Caco-2 (cell line): ENCODE measurements at regions not wholly inside any gene's neighbourhood (a gene's known extent, or its start where the extent isn't known, plus 50 kb on each side); places are given as distances from the start of the nearest gene placed in this dataset.

ENCODE experiments used
- BruUV-seq: library from RNA; stranded (reverse); fragments of 400-500 nt; replicated peaks from 2 replicates; lab custom pipeline; 2021; lab: Mats Ljungman, UMichigan
- CTCF ChIA-PET: fragments of 300-600 bp; sonication (Branson Sonifier 250); formaldehyde crosslinking; loops from one replicate; lab custom pipeline; 2022; ENCODE audit warnings: antibody characterized with exemption; lab: Charles Lee
- POLR2A ChIA-PET: fragments of 300-600 bp; sonication (Branson Sonifier 250); formaldehyde crosslinking; loops from one replicate; lab custom pipeline; 2022; ENCODE audit warnings: antibody characterized with exemption; lab: Charles Lee
- DNase-seq, 2 experiments: peaks; one replicate each; pipeline versions ENCODE4 v3.0.0 to v3.0.0-alpha.2; 2020 to 2022
- H3K27me3 ChIP-seq: replicated peaks from 2 replicates; pipeline ENCODE4 v1.6.0; 2011; ENCODE audit warnings: low read length; ENCODE audit not compliant: control insufficient read depth, insufficient read depth
- H3K36me3 ChIP-seq: 2 replicates; pipeline ENCODE4 v1.5.1; 2011; ENCODE audit warnings: low read length; ENCODE audit not compliant: control insufficient read depth, insufficient read depth
- H3K4me1 ChIP-seq: fragments of 250-450 bp; sonication (Bioruptor Pico); 2 replicates; pipeline ENCODE4 v1.5.1; 2020; ENCODE audit warnings: mild to moderate bottlenecking
- H3K4me3 ChIP-seq: 2 replicates; pipeline ENCODE4 v1.5.1; 2011; ENCODE audit warnings: low read depth, mild to moderate bottlenecking, control low read depth, low read length
- H3K9me3 ChIP-seq: fragments of 250-450 bp; sonication (Bioruptor Pico); 2 replicates; pipeline ENCODE4 v1.5.1; 2020; ENCODE audit warnings: mild to moderate bottlenecking, moderate library complexity
- H3K27ac Mint-ChIP-seq: one replicate; pipeline ENCODE4 v1.8.0; 2022; ENCODE audit warnings: mixed read lengths; ENCODE audit not compliant: unreplicated experiment
- H3K27me3 Mint-ChIP-seq: one replicate; pipeline ENCODE4 v1.8.0; 2022; ENCODE audit warnings: mixed read lengths; ENCODE audit not compliant: insufficient read depth, unreplicated experiment
- H3K36me3 Mint-ChIP-seq: one replicate; pipeline ENCODE4 v1.8.0; 2022; ENCODE audit warnings: mild to moderate bottlenecking, mixed read lengths; ENCODE audit not compliant: insufficient read depth, unreplicated experiment
- H3K4me1 Mint-ChIP-seq: one replicate; pipeline ENCODE4 v1.8.0; 2022; ENCODE audit warnings: low read depth, mixed read lengths; ENCODE audit not compliant: unreplicated experiment
- H3K4me3 Mint-ChIP-seq: one replicate; pipeline ENCODE4 v1.8.0; 2022; ENCODE audit warnings: mild to moderate bottlenecking, moderate library complexity, mixed read lengths; ENCODE audit not compliant: unreplicated experiment
- H3K9me3 Mint-ChIP-seq: one replicate; pipeline ENCODE4 v1.8.0; 2022; ENCODE audit warnings: mixed read lengths; ENCODE audit not compliant: unreplicated experiment
- CTCF ChIP-seq, 2 experiments: fragments of 200-600 bp in 1 of 2; IDR thresholded peaks; 1 replicate in 1 of 2; 2 replicates in 1 of 2; pipeline versions ENCODE4 v1.5.1 to v1.8.0; 2011 to 2022; ENCODE audit warnings: antibody characterized with exemption in 1 of 2, control low read depth in 1 of 2, inconsistent platforms in 1 of 2, low read depth in 1 of 2, low read length in 1 of 2, mild to moderate bottlenecking in 1 of 2, moderate library complexity in 1 of 2; ENCODE audit not compliant: insufficient read depth in 1 of 2, severe bottlenecking in 1 of 2, unreplicated experiment in 1 of 2
- intact Hi-C: fragments of 100-400 bp; cut with micrococcal nuclease; formaldehyde crosslinking; loops from one replicate; pipeline ENCODE4 v1.10.0; 2022; ENCODE audit not compliant: unreplicated experiment

- H3K27me3 ChIP-seq, result no peaks in the 10 kb centered on the region
- H3K36me3 ChIP-seq, result no peaks in the 10 kb centered on the region
- no peak overlapping the region for H3K27ac Mint-ChIP-seq
- BruUV-seq, result no TSS peak
- intact Hi-C loops, result no loop called here
- peaks cover 16% of the 10 kb centered on the region for H3K9me3 Mint-ChIP-seq
- H3K4me1 Mint-ChIP-seq, result no peaks in the 10 kb centered on the region
- peaks cover 5% of the 10 kb centered on the region for H3K27me3 Mint-ChIP-seq
- DNase-seq, result no peak
- H3K36me3 Mint-ChIP-seq, result no peaks in the 10 kb centered on the region
- H3K9me3 ChIP-seq, result no peaks in the 10 kb centered on the region
- no peak overlapping the region for H3K4me3 Mint-ChIP-seq
- TF ChIP-seq CTCF (IDR thresholded peaks at IDR 0.05; ENCODE audit: insufficient read depth in 1 of 2, low read depth in 1 of 2, low read length in 1 of 2, severe bottlenecking in 1 of 2, unreplicated experiment in 1 of 2), result no peak
- CTCF ChIA-PET, result interaction anchor here (0.7 to 1.0 kb wide), 2 partner anchors 25 to 119 kb away, joined by 3 read pairs; no protein-coding TSS in a partner anchor
- POLR2A ChIA-PET, result no interaction called here
- no peak overlapping the region for H3K4me3 ChIP-seq
- H3K4me1 ChIP-seq, result no peaks in the 10 kb centered on the region
Observed at GRCh38 chr13:42453091-42453645, 120.8 kb upstream of the TNFSF11 start.

GRCh38 chr13:42454749-42455148 lies 119.2 kb upstream of the TNFSF11 start:
- H3K27me3 ChIP-seq, result no peaks in the 10 kb centered on the region
- ChIA-PET POLR2A (no interaction called here), CTCF (no interaction called here)
- no peaks in the 10 kb centered on the region for H3K4me1 Mint-ChIP-seq
- no peak overlapping the region for H3K4me3 ChIP-seq
- no TSS peak for BruUV-seq
- H3K27ac Mint-ChIP-seq, result no peak overlapping the region
- no peaks in the 10 kb centered on the region for H3K36me3 ChIP-seq
- no peaks in the 10 kb centered on the region for H3K9me3 ChIP-seq
- no peaks in the 10 kb centered on the region for H3K36me3 Mint-ChIP-seq
- no peak for TF ChIP-seq CTCF (IDR thresholded peaks at IDR 0.05; ENCODE audit: insufficient read depth in 1 of 2, low read depth in 1 of 2, low read length in 1 of 2, severe bottlenecking in 1 of 2, unreplicated experiment in 1 of 2)
- H3K4me3 Mint-ChIP-seq, result no peak overlapping the region
- peaks cover 2% of the 10 kb centered on the region for H3K9me3 Mint-ChIP-seq
- no peaks in the 10 kb centered on the region for H3K4me1 ChIP-seq
- peaks cover 2% of the 10 kb centered on the region for H3K27me3 Mint-ChIP-seq
- intact Hi-C loops, result no loop called here
- no peak for DNase-seq

GRCh38 chr13:42458193-42458592 lies 115.8 kb upstream of the TNFSF11 start:
- H3K36me3 ChIP-seq, result no peaks in the 10 kb centered on the region
- Mint-ChIP-seq H3K4me1 (no peaks in the 10 kb centered on the region), H3K27ac (no peak overlapping the region), H3K9me3 (peaks cover 24% of the 10 kb centered on the region), H3K4me3 (no peak overlapping the region), H3K27me3 (peaks cover 4% of the 10 kb centered on the region), H3K36me3 (no peaks in the 10 kb centered on the region)
- BruUV-seq, result no TSS peak
- no peak overlapping the region for H3K4me3 ChIP-seq
- no peaks in the 10 kb centered on the region for H3K4me1 ChIP-seq
- DNase-seq, result no peak
- ChIA-PET POLR2A (no interaction called here), CTCF (no interaction called here)
- no peaks in the 10 kb centered on the region for H3K27me3 ChIP-seq
- 0 out of 2 replicates have a peak, but pooled peaks cover 4% of the 10 kb centered on the region for H3K9me3 ChIP-seq
- intact Hi-C loops, result no loop called here
- TF ChIP-seq CTCF (IDR thresholded peaks at IDR 0.05; ENCODE audit: insufficient read depth in 1 of 2, low read depth in 1 of 2, low read length in 1 of 2, severe bottlenecking in 1 of 2, unreplicated experiment in 1 of 2), result no peak
